ENCODE measurements at regions not wholly inside any gene's neighbourhood (a gene's known extent, or its start where the extent isn't known, plus 50 kb on each side); places are given as distances from the start of the nearest gene placed in this dataset.
A peak's percentile ranks its signal among the peaks of the same experiment; 100 is the strongest.
"Not testable (repeated sequence)": the region's sequence is repeated elsewhere in the genome, so short reads cannot be mapped to it uniquely, and the experiment has no call there.

DNA sequence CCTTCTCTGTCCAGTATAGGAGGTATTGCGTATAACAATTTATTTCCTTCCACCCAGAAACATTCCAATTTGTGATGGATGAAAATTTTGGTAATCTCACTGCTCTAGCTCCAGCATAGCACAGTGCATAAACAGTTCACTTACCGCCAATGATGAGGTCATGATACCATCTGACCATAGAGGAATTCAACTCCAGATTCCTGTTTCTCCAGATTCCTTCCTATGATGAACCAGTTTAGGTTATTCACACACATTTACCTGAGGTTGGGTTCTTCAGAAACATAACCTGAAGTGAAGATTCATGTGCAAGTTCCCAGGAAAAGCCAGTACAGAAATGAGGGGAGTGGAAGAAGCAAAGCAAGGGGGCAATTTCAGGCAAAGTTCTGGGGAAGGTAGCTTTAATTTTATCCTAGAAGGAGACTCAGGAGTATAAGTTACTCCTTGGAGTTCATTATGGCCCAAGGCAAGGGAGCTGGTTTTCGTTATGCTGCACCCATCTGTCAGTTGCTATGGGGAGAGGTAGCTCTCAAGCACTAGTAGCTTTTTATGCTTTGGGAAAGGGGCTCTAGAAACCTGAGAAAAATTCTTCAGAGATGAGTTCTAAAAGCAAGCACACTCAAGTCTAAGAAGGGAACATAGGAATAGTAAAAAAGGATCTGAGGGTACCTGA lies 121.6 kb downstream of the CASP12 start:
- no peak for DNase-seq (ENCODE audit: low read depth)

- no peak for DNase-seq (ENCODE audit: low read depth)
Observed at GRCh38 chr11:104774578-104774977, 123.7 kb downstream of the CASP12 start.

DNA sequence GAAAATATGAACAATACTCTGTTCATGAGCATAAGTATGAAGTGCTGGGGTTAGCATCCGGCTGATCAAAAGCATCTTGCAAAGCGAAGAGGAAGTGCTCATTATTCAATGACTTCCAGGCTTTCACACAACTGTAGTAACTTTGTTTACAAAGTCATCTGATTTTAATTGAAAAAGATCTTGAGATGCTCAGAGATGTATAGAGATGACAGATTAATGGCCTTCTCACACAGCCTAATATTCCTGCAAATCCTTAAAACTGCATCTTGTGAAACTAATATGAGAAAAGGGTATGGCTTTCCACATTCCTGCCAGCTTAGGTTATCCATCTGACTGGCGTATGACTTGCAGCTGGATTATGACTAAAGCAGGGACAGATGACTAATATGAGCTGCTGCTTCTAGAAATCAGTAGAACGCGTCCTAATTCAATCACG lies 125.4 kb downstream of the CASP12 start:
- no peak for DNase-seq (ENCODE audit: low read depth)

DNA sequence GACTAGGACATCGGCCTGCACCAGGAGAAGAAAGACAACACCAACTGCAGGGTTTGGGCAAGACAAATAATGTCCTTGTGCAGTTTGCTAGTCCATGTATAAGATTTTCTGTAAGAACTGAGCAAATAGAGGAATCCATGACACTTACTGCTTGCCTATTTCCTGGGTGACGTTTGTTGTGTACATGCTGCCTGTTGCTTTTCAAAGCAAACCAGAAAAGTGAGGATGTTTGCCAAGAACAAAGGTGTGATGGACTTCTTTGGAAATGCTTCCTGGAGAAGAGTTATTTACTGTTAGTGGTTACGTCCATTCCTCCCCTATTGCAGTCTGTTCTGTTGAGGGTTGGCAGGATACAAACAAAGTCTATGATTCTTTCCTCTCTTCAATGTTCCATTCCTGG lies 126.5 kb downstream of the CASP12 start:
- no peak for DNase-seq (ENCODE audit: low read depth)

- DNase-seq (ENCODE audit: low read depth), result not testable (repeated sequence)
Observed at GRCh38 chr11:104771046-104771445, 127.2 kb downstream of the CASP12 start.

DNA sequence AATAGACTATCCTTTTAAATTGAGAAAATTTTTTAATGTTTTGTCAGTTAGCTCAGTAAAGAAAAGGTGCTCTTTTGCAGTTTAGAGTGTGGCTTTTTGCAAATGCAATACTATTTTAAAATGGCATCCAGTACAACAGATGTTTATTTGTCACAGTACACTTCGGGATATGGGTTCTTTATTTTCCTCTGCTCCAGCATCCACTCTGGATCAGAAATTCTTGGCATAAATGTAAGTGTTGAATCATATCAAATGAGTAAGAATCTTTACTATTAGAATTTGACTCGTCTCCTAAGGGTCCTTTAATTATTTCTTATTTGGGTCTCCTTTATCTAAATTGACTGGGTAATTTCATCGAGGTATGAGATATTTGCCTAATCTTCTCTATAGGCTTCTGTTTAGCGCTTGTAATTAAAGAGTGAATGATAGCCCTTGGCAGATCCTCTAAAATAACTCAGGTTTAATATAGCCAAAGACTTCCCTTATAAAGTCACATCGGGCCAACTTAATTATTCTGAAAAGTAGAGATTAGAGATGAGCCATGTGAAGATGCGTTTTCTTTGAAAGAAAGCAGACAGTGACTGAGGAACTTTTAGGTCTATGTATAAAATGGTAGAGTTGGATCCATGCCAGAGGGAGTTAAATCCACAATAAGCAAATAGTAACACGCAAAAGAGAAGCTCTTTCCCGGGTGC lies 132.7 kb downstream of the CASP12 start:
- DNase-seq (ENCODE audit: low read depth), result no peak

DNA sequence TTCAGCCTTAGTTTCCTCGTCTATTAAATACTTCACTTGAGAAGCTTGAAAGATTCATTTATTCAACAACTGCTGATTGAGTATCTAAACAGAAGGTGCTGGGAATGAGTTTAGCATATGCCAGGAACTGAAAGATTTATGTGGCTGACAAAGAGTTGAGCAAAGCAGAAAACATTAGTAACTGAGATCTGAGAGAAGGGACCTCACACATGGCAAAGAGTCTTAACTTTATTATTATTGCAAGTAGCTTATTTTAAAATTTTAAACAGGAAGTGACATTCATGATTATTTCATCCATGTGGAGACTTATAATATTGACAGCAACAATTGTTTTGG lies 133.6 kb downstream of the CASP12 start:
- DNase-seq (ENCODE audit: low read depth), result no peak

- no peak for DNase-seq (ENCODE audit: low read depth)
Observed at GRCh38 chr11:104763930-104764709, 134.1 kb downstream of the CASP12 start.

DNA sequence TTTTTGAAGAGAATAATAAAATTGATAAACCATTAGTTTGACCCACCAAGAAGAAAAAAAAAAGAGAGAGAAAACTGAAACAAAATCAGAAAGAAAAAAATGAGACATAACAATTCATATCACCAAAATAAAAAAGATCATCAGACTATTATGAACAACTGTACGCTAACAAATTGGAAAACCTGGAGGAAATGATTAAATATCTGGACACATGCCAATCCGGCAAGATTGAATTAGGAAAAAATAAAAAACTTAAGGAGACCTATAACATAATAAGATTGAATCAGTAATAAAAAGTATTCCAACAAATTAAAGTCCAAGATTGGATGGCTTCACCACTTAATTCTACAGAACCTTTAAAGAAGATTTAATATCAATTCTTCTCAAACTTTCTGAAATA lies 136.7 kb downstream of the CASP12 start:
- no peak for DNase-seq (ENCODE audit: low read depth)

- no peak for DNase-seq (ENCODE audit: low read depth)
Observed at GRCh38 chr11:104759464-104759863, 138.8 kb downstream of the CASP12 start.

- no peak for DNase-seq (ENCODE audit: low read depth)
Observed at GRCh38 chr11:104738918-104739317, 159.3 kb downstream of the CASP12 start.

- DNase-seq (ENCODE audit: low read depth), result no peak
Observed at GRCh38 chr11:104738208-104738607, 160.1 kb downstream of the CASP12 start.

GRCh38 chr11:104736502-104736901 lies 161.8 kb downstream of the CASP12 start:
- no peak for DNase-seq (ENCODE audit: low read depth)

- no peak for DNase-seq (ENCODE audit: low read depth)
Observed at GRCh38 chr11:104734998-104735397, 163.3 kb downstream of the CASP12 start.

DNA sequence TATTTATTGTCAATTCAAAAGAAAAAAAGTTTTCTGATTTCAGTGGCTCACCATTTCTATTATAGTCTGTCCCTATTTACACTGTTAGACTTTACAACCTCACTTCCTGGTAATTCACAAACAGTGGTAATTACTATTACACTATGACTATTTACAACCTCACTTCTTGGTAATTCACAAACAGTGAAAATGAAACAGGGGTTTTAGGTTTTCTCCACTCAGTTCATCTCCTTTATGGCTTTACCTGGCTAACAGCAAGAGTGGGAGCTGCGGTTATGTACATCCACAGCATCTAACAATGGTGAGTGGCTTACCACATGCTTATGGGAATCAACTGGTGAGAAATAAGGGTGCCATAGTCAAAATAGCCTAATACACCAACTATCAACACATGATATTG lies 166.4 kb downstream of the CASP12 start:
- DNase-seq (ENCODE audit: low read depth), result no peak

DNA sequence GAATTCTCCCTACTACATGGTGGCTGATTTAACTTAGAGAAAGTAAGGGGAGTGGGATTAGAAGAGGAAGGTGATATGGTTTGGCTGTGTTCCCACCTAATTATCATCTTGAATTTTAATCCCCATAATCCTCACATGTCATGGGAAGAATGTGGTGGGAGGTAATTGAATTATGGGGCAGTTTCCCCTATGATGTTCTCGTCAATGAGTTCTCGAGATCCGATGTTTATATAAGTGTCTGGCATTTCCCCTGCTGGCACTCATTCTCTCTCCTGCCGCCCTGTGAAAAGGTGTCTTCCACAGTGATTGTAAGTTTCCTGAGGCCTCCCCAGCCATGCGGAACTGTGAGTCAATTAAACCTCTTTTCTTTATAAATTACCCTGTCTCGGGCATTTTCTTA lies 169.3 kb downstream of the CASP12 start:
- no peak for DNase-seq (ENCODE audit: low read depth)

DNA sequence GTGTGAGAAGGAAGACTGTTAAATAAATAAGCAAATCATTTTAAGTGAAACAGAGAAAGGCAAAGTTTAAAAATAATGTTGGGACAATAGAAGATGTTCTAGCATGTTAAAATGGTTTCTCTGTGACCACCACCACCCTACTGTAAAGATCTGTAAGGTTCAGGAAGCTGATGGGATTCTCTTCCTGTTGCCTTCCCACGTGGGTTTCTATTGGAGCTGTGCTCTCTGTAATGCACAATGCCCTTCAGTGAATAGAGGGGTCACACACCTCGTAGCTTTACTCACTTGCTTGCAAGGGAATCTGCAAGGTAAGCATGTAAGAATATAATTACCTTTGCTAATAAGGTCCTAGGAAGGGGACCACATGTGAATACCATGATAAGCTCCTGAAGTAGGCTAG lies 170.5 kb downstream of the CASP12 start:
- DNase-seq (ENCODE audit: low read depth), result no peak

DNA sequence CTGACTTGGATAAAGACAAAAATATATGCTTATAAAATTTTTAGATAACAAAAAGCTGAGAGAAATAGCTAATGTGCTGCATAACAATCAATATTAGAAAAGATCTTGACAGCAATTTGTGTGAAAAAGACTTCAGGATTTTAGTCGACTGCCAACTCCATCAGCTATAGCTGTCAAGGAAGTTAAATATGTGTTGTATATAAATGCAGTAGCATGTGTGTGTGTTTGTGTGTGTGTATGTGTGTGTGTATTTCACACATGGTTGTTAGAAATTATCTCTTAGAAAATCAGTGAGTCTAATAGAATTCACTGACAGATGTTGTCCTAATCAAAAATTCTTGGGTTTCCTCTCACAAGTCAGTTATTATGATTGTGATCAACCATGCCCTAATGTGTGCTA lies 171.2 kb downstream of the CASP12 start:
- DNase-seq (ENCODE audit: low read depth), result no peak

GRCh38 chr11:104725796-104726408 lies 172.4 kb downstream of the CASP12 start:
- no peak for DNase-seq (ENCODE audit: low read depth)

DNA sequence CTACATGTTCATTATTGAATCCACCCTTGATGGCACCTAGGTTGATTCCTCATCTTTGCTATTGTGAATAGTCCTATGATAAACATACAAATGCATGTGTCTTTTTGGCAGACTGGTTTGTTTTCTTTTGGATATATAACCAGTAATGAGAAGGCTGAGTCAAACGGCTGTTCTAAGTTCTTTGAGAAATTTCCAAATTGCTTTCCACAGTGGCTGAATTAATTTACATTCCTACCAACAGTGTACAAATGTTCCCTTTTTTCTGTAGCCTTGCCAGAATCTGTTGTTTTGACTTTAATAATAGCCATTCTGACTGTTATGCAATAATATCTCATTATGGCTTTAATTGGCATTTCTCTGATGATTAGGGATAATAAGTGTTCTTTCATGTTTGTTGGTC lies 184.9 kb downstream of the CASP12 start:
- no peak for DNase-seq (ENCODE audit: low read depth)

DNA sequence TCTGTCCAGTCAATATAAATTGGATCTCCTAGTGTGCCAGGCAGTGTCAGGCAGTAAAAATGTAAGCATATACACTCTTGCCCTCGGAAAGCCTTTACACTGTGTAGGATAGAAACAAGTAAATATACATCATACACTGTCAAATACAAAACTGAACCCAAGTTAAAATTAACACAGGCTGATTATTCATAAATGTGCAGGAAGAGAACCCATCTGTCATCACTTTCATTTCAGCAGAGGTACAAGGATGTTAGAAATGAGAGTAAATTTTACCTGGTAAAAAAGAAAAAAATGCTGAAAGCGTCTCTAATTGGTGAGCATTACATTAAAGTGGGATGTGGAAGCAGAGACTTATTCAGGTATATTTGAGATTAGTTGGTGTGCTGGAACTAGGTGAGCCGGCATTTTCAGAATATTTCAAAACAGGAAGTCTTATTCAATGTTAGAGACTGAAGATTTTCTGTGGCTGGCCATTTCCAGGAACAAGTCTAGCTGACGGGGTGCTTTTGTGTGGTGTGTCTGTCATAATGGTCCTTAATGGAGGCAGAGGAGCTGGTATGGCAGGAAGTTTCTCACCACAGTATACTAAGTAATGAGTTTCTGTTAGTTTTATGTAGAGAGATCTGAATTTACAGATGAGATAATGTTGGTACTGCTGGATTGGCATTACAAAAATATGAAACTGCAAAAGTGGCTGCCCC lies 192.6 kb downstream of the CASP12 start:
- DNase-seq (ENCODE audit: low read depth), result peak; percentile 38

DNA sequence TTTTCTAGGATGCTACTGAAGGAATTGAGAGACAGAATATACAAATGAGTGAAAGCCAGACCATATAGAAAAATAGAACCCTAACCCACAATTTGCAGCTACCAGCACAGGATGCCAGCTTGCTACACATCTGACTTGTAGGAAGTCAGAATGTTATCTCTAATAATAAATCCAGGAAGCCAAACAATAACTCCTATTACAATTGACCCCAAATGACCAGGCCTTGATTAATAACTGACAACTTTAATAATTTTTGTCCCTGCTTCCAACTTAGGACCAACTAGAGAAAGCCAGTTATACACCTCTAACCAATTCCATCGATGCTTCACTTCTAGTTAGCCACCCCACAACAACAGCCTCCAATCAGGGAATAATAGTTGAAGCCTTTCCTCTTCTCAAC lies 193.4 kb downstream of the CASP12 start:
- DNase-seq (ENCODE audit: low read depth), result no peak

Measured in stimulated activated CD8-positive, alpha-beta memory T cell treated with anti-CD3 and anti-CD28 coated beads, Interleukin-4, amount 100 ng/mL, for 24 hours (primary cell).